ENCODE measurements at regions not wholly inside any gene's neighbourhood (a gene's known extent, or its start where the extent isn't known, plus 50 kb on each side); places are given as distances from the start of the nearest gene placed in this dataset.
"Not testable (repeated sequence)": the region's sequence is repeated elsewhere in the genome, so short reads cannot be mapped to it uniquely, and the experiment has no call there.

GRCh38 chr5:72651109-72651508 lies 143.9 kb upstream of the ZNF366 start:
- no peak for DNase-seq (ENCODE audit: low spot score)

- DNase-seq (ENCODE audit: low spot score) = no peak
These were observed 142.2 kb upstream of the ZNF366 start for GRCh38 chr5:72649449-72649848.

DNA sequence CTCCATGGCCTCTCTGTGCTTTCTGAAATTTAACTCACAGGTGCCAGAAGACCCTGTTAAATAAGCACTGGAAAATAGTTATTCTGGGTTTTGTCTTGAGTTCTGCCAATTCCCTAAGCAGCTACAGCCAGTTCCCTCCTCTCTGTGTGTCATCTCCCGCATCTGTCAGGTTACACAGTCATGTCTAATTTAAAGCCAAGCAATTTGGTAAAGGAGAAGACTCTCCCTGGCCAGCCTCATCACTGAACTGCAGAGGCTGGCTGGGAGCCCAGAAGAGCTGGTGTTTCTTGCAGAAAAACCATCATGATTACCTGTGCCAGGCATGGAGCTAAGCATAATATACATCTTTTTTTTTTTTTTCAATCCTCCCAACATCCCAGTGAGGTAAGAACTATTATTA lies 141.3 kb upstream of the ZNF366 start:
- no peak for DNase-seq (ENCODE audit: low spot score)

GRCh38 chr5:72647806-72648205 lies 140.6 kb upstream of the ZNF366 start:
- no peak for DNase-seq (ENCODE audit: low spot score)

DNA sequence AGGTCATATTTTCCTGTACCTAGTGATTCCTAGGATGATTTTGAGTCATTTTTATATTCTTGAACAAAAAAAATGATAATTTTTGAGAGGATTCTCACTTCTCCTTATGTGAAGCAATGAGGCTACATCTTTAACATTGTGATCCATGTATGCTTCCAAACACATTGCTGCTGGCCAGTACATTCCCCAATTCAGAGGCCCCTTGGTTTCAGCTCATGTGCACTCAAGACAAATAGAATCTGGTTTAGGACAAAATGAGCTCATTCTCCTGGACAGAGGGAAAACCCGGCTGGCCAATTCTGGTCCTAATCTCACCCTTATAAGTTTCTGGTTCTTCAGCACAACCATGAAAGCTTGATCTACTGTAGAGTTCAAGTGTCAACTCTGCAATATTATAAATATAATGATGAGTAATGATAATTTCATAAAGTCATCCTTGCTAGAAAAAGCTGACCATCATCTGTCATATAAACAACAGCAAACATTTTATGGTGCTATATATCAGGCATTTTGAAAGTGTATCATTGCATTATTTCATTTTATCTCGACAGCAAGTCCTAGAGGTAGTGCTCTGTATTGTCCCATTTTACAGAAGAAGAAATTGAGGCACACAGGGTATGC lies 139.1 kb upstream of the ZNF366 start:
- no peak for DNase-seq (ENCODE audit: low spot score)

DNA sequence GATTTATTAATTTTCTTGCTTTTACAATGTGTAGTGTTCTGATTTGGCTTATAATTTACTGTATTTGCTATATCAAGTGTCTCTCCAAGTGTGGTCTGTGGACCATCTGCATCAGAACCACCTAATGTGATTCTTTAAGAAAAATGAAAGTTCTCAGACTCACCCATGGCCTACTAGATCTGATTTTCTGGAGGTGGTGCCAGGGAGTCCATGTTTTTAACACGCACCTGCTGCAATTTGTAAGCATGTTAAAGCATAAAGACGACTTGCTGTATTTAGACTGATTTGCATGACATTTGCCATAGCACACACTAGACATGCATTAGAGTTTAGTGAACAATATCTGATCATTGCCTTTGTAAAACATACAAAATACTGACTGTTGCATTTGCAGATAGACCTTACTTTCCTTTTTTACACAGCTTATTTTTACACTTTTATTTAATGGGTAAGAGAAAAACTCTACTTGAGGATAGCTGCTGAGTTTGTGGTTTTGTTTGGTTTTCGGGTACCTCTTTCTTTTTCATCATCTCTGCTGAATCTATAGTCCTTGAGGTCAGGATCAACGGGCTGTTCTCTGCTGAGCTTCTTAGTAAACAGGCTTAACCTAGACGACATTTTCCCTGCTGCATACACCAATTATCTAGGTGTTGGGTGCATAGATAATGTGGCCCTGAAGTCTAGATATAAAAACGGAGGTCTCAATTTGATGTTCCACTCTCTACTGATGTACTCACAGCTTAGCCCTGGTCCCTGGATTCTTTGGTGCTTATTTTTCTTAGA lies 138.0 kb upstream of the ZNF366 start:
- DNase-seq (ENCODE audit: low spot score) = no peak

GRCh38 chr5:72644296-72644695 lies 137.1 kb upstream of the ZNF366 start:
- DNase-seq (ENCODE audit: low spot score) = no peak

GRCh38 chr5:72641164-72641563 lies 134.0 kb upstream of the ZNF366 start:
- no peak for DNase-seq (ENCODE audit: low spot score)

DNA sequence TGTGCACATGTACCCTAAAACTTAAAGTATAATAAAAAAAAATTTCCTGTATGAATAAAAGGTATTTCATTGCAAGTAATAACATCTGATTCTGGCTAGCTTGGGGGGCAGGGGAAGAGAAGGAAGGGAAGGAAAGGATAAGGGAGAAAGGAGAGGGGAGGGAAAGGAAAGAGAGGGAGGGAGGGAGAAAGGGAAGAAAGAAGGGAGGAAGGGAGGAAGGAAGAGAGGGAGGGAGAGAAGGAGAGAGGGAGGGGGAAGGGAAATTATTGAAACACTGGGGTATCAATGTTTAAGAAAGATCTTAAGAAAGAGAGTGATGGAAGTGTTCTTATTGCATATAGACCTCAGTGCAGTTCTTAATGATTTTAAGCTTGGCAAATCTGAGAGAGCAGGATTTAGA lies 129.8 kb upstream of the ZNF366 start:
- no peak for DNase-seq (ENCODE audit: low spot score)

- not testable (repeated sequence) for DNase-seq (ENCODE audit: low spot score)
These were observed 129.4 kb upstream of the ZNF366 start for GRCh38 chr5:72636565-72636964.

GRCh38 chr5:72634444-72634843 lies 127.2 kb upstream of the ZNF366 start:
- no peak for DNase-seq (ENCODE audit: low spot score)

- no peak for DNase-seq (ENCODE audit: low spot score)
These were observed 126.4 kb upstream of the ZNF366 start for GRCh38 chr5:72633649-72634048.

- DNase-seq (ENCODE audit: low spot score) = no peak
These were observed 125.8 kb upstream of the ZNF366 start for GRCh38 chr5:72633041-72633445.

GRCh38 chr5:72630721-72631120 lies 123.5 kb upstream of the ZNF366 start:
- no peak for DNase-seq (ENCODE audit: low spot score)

- no peak for DNase-seq (ENCODE audit: low spot score)
These were observed 122.9 kb upstream of the ZNF366 start for GRCh38 chr5:72630081-72630480.

DNA sequence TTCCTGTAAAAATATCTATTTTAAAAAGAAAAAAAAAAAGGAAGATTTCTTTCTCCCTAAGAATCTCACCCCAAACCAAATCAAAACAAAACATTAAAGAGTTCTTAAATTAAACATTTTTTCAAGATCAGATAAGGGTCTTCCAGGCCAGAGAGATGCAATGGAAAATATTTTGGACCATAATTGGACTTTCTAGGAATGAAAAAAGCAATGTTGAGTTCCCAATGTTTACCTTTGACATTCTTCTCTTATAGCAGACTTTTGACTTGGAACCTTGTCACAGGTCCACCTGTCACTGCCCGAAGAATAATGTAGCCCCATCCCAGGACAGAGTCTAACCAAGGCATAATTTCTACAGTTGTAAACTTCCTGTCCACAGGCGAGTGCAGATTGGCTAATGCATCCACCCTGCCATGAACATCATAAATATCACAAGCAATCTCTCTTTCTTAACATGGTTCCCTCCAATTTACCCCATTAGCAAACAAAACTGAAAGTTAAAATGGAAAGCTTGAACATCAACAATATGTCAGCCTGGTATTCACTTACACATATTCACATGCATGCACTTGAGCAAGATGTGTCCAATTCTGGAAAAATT lies 121.7 kb upstream of the ZNF366 start:
- DNase-seq (ENCODE audit: low spot score) = no peak

GRCh38 chr5:72625332-72625731 lies 118.1 kb upstream of the ZNF366 start:
- DNase-seq (ENCODE audit: low spot score) = no peak

- no peak for DNase-seq (ENCODE audit: low spot score)
These were observed 117.5 kb upstream of the ZNF366 start for GRCh38 chr5:72624641-72625236.

GRCh38 chr5:72623936-72624335 lies 116.7 kb upstream of the ZNF366 start:
- no peak for DNase-seq (ENCODE audit: low spot score)

DNA sequence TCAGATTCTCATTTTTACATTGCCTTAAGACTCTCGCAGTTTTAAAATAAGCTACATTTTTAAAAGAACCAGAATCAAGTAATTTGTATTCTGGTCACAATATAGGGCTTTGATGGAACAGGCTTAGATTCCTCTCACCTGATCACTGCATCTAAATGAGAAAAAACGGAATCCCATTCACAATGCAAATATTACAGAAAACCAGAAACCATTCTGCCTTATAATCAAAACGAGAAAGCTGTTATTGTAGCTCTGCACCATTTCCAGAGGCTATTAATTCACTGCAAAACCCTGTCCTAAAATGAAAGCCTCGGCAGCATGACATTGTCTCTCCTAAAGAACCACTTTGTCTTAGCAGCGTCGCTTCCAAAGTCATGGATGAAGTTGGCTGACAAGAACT lies 116.1 kb upstream of the ZNF366 start:
- no peak for DNase-seq (ENCODE audit: low spot score)

- DNase-seq (ENCODE audit: low spot score) = no peak
These were observed 115.1 kb upstream of the ZNF366 start for GRCh38 chr5:72622170-72622760.

DNA sequence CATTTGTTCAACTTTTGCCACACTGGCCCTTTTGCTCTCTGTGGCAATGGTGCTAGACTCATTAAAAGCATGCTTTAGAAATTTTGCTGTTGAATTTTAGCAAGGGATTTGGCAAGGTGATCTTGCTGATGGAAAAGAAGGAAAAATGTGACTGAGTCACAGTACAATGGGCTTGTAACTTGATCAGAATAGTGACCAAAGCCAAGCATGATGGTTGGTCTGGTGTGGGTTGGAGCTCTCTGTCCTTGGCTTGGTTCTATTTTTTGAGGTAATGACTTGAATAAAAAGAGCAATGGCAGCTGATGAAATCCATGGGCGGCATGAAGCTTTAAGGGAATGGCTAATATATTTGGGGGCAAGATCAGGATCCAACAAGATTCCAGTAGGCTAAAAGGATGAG lies 114.4 kb upstream of the ZNF366 start:
- DNase-seq (ENCODE audit: low spot score) = no peak

DNA sequence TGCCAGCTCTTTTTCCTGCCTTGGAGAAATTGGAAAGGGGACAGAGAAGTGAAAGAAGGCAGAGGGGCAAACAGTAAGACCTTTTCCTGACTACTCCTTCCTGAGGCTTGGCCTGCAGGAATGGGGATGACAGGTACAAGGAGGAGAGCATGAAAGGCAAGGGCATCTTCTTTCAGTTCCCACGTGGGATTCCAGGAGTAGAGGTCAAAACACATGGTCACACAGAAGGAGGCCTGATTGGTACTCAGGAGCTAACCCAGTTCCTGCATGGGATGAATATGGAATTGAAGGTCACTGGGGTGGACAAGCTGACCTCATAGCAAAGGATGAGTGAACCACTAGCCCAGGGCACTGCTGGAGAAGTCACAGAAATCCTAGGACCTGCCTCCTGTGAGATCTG lies 112.5 kb upstream of the ZNF366 start:
- DNase-seq (ENCODE audit: low spot score) = no peak
